ENCODE measurements at regions not wholly inside any gene's neighbourhood (a gene's known extent, or its start where the extent isn't known, plus 50 kb on each side); places are given as distances from the start of the nearest gene placed in this dataset.

GRCh38 chrX:42195506-42195905, 272.2 kb upstream of the CASK start:
- TF ChIP-seq CTCF (IDR thresholded peaks at IDR 0.05; ENCODE audit: low read length), result no peak
- no peak for TF ChIP-seq EZH2 (IDR thresholded peaks at IDR 0.05; ENCODE audit: borderline replicate concordance, low read length)

Measured in OCI-LY1 (cell line).